Glutamatergic neuron (in vitro differentiated cells): ENCODE measurements at regions not wholly inside any gene's neighbourhood (a gene's known extent, or its start where the extent isn't known, plus 50 kb on each side); places are given as distances from the start of the nearest gene placed in this dataset.

Experiments used
- DNase-seq: peaks from one replicate; pipeline ENCODE4 v3.0.0; 2022
- H3K27ac Mint-ChIP-seq: one replicate; pipeline ENCODE4 v1.8.0; 2020; ENCODE audit warnings: mild to moderate bottlenecking, mixed read lengths, inconsistent platforms; ENCODE audit not compliant: unreplicated experiment
- H3K27me3 Mint-ChIP-seq: one replicate; pipeline ENCODE4 v1.8.0; 2020; ENCODE audit warnings: mild to moderate bottlenecking, moderate library complexity, mixed read lengths, inconsistent platforms; ENCODE audit not compliant: unreplicated experiment
- H3K36me3 Mint-ChIP-seq: one replicate; pipeline ENCODE4 v1.8.0; 2020; ENCODE audit warnings: mild to moderate bottlenecking, mixed read lengths, inconsistent platforms; ENCODE audit not compliant: unreplicated experiment
- H3K4me1 Mint-ChIP-seq: one replicate; pipeline ENCODE4 v1.8.0; 2020; ENCODE audit warnings: mild to moderate bottlenecking, low read depth, mixed read lengths, inconsistent platforms; ENCODE audit not compliant: unreplicated experiment
- H3K4me3 Mint-ChIP-seq: one replicate; pipeline ENCODE4 v1.8.0; 2020; ENCODE audit warnings: mild to moderate bottlenecking, mixed read lengths, inconsistent platforms; ENCODE audit not compliant: unreplicated experiment
- H3K9me3 Mint-ChIP-seq: one replicate; pipeline ENCODE4 v1.8.0; 2020; ENCODE audit warnings: mild to moderate bottlenecking, moderate library complexity, mixed read lengths, inconsistent platforms; ENCODE audit not compliant: unreplicated experiment
- TF ChIP-seq, protein P1 (sequence below): fragments of 200-600 bp; sonication (generic); IDR thresholded peaks from one replicate; pipeline ENCODE4 v1.5.0; 2021; ENCODE audit not compliant: partially characterized antibody, unreplicated experiment

GRCh38 chr16:87252269-87252970 is 64.8 kb downstream of the C16orf95 start:
- DNase-seq, result no peak
- H3K4me3 Mint-ChIP-seq, result no peak overlapping the region
- no peaks in the 10 kb centered on the region for H3K27me3 Mint-ChIP-seq
- H3K9me3 Mint-ChIP-seq, result no peaks in the 10 kb centered on the region
- TF ChIP-seq, protein P1, sequence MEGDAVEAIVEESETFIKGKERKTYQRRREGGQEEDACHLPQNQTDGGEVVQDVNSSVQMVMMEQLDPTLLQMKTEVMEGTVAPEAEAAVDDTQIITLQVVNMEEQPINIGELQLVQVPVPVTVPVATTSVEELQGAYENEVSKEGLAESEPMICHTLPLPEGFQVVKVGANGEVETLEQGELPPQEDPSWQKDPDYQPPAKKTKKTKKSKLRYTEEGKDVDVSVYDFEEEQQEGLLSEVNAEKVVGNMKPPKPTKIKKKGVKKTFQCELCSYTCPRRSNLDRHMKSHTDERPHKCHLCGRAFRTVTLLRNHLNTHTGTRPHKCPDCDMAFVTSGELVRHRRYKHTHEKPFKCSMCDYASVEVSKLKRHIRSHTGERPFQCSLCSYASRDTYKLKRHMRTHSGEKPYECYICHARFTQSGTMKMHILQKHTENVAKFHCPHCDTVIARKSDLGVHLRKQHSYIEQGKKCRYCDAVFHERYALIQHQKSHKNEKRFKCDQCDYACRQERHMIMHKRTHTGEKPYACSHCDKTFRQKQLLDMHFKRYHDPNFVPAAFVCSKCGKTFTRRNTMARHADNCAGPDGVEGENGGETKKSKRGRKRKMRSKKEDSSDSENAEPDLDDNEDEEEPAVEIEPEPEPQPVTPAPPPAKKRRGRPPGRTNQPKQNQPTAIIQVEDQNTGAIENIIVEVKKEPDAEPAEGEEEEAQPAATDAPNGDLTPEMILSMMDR, result no peak
- H3K4me1 Mint-ChIP-seq, result no peaks in the 10 kb centered on the region
- no peak overlapping the region for H3K27ac Mint-ChIP-seq
- no peaks in the 10 kb centered on the region for H3K36me3 Mint-ChIP-seq
